ENCODE measurements at regions not wholly inside any gene's neighbourhood (a gene's known extent, or its start where the extent isn't known, plus 50 kb on each side); places are given as distances from the start of the nearest gene placed in this dataset.

- ATAC-seq, result no peak
- H3K27ac ChIP-seq (ENCODE audit: extremely low read length, insufficient read depth, low read length), result no peak overlapping the region
- H3K9ac ChIP-seq (ENCODE audit: insufficient read depth, low read depth, low read length), result no peak overlapping the region
- ChIA-PET CTCF (ENCODE audit: low intra/inter-chr PET ratio, low total read pairs) (no interaction called here), POLR2A (no interaction called here)
- no peaks in the 10 kb centered on the region for H4K20me1 ChIP-seq (ENCODE audit: insufficient read depth, low read length)
- in situ Hi-C loops (cut with HindIII; ENCODE audit: extremely low pct_ligation_motif_present, low pct_unique_long_range_greater_than_20kb), result no loop called here
- no peak overlapping the region for H3K4me2 ChIP-seq (ENCODE audit: low read depth, low read length)
- no peaks in the 10 kb centered on the region for H3K27me3 ChIP-seq (ENCODE audit: control insufficient read depth in 1 of 2, insufficient read depth in 2 of 2, low read length in 2 of 2)
- H3K79me2 ChIP-seq (ENCODE audit: insufficient read depth, low read length), result no peaks in the 10 kb centered on the region
- no peak for FAIRE-seq
- H3K4me1 ChIP-seq (ENCODE audit: insufficient read depth, low read length), result no peaks in the 10 kb centered on the region
- TF ChIP-seq GTF2F1 (IDR thresholded peaks at IDR 0.05; ENCODE audit: low read length) (no peak), PPARG (CRISPR knock-in tag; conservative IDR thresholded peaks at IDR 0.05) (no peak), IKZF4 (CRISPR knock-in tag; IDR thresholded peaks at IDR 0.05; ENCODE audit: borderline replicate concordance, low read depth, not compliant biosample characterization) (no peak), NR1H2 (CRISPR knock-in tag; IDR thresholded peaks at IDR 0.05; ENCODE audit: borderline replicate concordance, low read depth) (no peak), ZHX1 (CRISPR knock-in tag; IDR thresholded peaks at IDR 0.05; ENCODE audit: low read depth) (no peak), HES4 (CRISPR knock-in tag; IDR thresholded peaks at IDR 0.05; ENCODE audit: borderline replicate concordance) (no peak), THAP8 (CRISPR knock-in tag; IDR thresholded peaks at IDR 0.05; ENCODE audit: borderline replicate concordance) (no peak), MATR3 (CRISPR knock-in tag; IDR thresholded peaks at IDR 0.05) (no peak), ZBTB20 (CRISPR knock-in tag; IDR thresholded peaks at IDR 0.05; ENCODE audit: borderline replicate concordance, low read depth) (no peak), ZNF652 (CRISPR knock-in tag; IDR thresholded peaks at IDR 0.05; ENCODE audit: borderline replicate concordance, low read depth) (no peak)
- no peak overlapping the region for H2AFZ ChIP-seq (ENCODE audit: low read length)
- H3K36me3 ChIP-seq (replicated peaks in 1 of 2; ENCODE audit: control insufficient read depth in 1 of 2, insufficient read depth in 2 of 2, low read length in 2 of 2), result no peaks in the 10 kb centered on the region
- peaks cover 95% of the 10 kb centered on the region for H3K9me3 ChIP-seq (ENCODE audit: low read length)
- no peak for DNase-seq (ENCODE audit: low spot score)
- no peak overlapping the region for H3K4me3 ChIP-seq (replicated peaks in 1 of 3; ENCODE audit: insufficient read depth in 1 of 3, low read depth in 2 of 3, low read length in 3 of 3)
- intact Hi-C loops (cut with micrococcal nuclease; ENCODE audit: unreplicated experiment), result no loop called here
- no TSS peak for BruUV-seq (replicated peaks)
- WGBS (ENCODE audit: low lambda C conversion rate), result 14% methylated on average over 5 of the region's 5 CpGs
Observed at GRCh38 chr2:5064687-5065086, 627.5 kb upstream of the SOX11 start.
